Erythroblast (primary cell): ENCODE measurements at regions not wholly inside any gene's neighbourhood (a gene's known extent, or its start where the extent isn't known, plus 50 kb on each side); places are given as distances from the start of the nearest gene placed in this dataset.

Source experiments
- GATA1 ChIP-seq: IDR thresholded peaks from 2 replicates; pipeline ENCODE4 v1.6.1; 2011; ENCODE audit warnings: low read depth, mild to moderate bottlenecking, control low read depth, low read length, moderate library complexity
- POLR2A ChIP-seq: IDR thresholded peaks from 2 replicates; pipeline ENCODE4 v1.6.1; 2011; ENCODE audit warnings: mild to moderate bottlenecking, low read length

- TF ChIP-seq POLR2A (no peak), GATA1 (no peak)
Measured at GRCh38 chr16:8459085-8459733, 131.1 kb downstream of the TMEM114 start.
